ENCODE measurements at regions not wholly inside any gene's neighbourhood (a gene's known extent, or its start where the extent isn't known, plus 50 kb on each side); places are given as distances from the start of the nearest gene placed in this dataset.

GRCh38 chr12:67074072-67074471 lies 195.1 kb upstream of the CAND1 start:
- no peak for TF ChIP-seq ZNF140 (CRISPR knock-in tag; IDR thresholded peaks at IDR 0.05)
- peak; percentile 85 for TF ChIP-seq ZNF134 (CRISPR knock-in tag; conservative IDR thresholded peaks at IDR 0.05)
- peaks cover 6 to 21% of the 10 kb centered on the region in 2 experiments for H3K27me3 ChIP-seq (ENCODE audit: control insufficient read depth in 2 of 2, insufficient read depth in 2 of 2, low read length in 2 of 2)
- H3K9me1 ChIP-seq (ENCODE audit: control insufficient read depth, insufficient read depth, low read length): no peaks in the 10 kb centered on the region
- 2% methylated on average over 6 of the region's 6 CpGs for WGBS (ENCODE audit: insufficient coverage, low coverage, missing lambda C conversion rate)
- in situ Hi-C loops (cut with MboI) (no loop called here), intact Hi-C loops (cut with micrococcal nuclease) (no loop called here)
- BruUV-seq (replicated peaks): no TSS peak
- ChIA-PET CTCF (ENCODE audit: low intra/inter-chr PET ratio) (no interaction called here), POLR2A (no interaction called here)
- no peaks in the 10 kb centered on the region for H3K9me3 ChIP-seq (replicated peaks; ENCODE audit: control insufficient read depth, insufficient read depth, low read depth, low read length)
- ATAC-seq: no peak
- no peak for DNase-seq (ENCODE audit: extremely low read depth in 1 of 4, low spot score in 3 of 4)
- no peak overlapping the region for H3K4me3 ChIP-seq
- H3K27ac ChIP-seq (ENCODE audit: extremely low read depth, low read depth, low read length): no peak overlapping the region
- no peak for FAIRE-seq
- H3K4me1 ChIP-seq (replicated peaks in 1 of 2; ENCODE audit: control insufficient read depth in 2 of 2, insufficient read depth in 2 of 2, low read length in 2 of 2): peaks cover 0 to 7% of the 10 kb centered on the region in 2 experiments; a peak in 2 of 5 replicates
- H3K9ac ChIP-seq (ENCODE audit: insufficient read depth in 1 of 2, low read depth in 2 of 2, low read length in 2 of 2): no peak overlapping the region
- H2AFZ ChIP-seq (ENCODE audit: low read depth, low read length): no peak overlapping the region
- no peaks in the 10 kb centered on the region for H3K79me2 ChIP-seq (ENCODE audit: control insufficient read depth, insufficient read depth, low read length)
- H3K36me3 ChIP-seq (ENCODE audit: control insufficient read depth, insufficient read depth, low read length): no peaks in the 10 kb centered on the region
- H4K20me1 ChIP-seq (replicated peaks; ENCODE audit: control insufficient read depth, insufficient read depth, low read length): no peaks in the 10 kb centered on the region
- no peak overlapping the region for H3K4me2 ChIP-seq (ENCODE audit: insufficient read depth, low read length)

- WGBS (ENCODE audit: insufficient coverage, low coverage, missing lambda C conversion rate): 0% methylated on average over 1 of the region's 1 CpG
- TF ChIP-seq ZNF280A (IDR thresholded peaks at IDR 0.05; ENCODE audit: low read depth, partially characterized antibody) (no peak), NFE2L1 (tag; IDR thresholded peaks at IDR 0.05; ENCODE audit: borderline replicate concordance, low read depth) (no peak), STAT5B (CRISPR knock-in tag; IDR thresholded peaks at IDR 0.05) (no peak), DNMT1 (IDR thresholded peaks at IDR 0.05) (no peak), TRIM28 (IDR thresholded peaks at IDR 0.05) (no peak), GABPB2 (CRISPR knock-in tag; conservative IDR thresholded peaks at IDR 0.05) (no peak), SRSF1 (IDR thresholded peaks at IDR 0.05; ENCODE audit: low read depth, low read length) (no peak), KHSRP (IDR thresholded peaks at IDR 0.05) (no peak)
- Histone ChIP-seq H4K20me1 (replicated peaks; ENCODE audit: control insufficient read depth, insufficient read depth, low read length) (no peaks in the 10 kb centered on the region), H2AFZ (ENCODE audit: low read depth, low read length) (no peak overlapping the region), H3K27me3 (ENCODE audit: control insufficient read depth in 2 of 2, insufficient read depth in 2 of 2, low read length in 2 of 2) (no peaks in the 10 kb centered on the region), H3K9ac (ENCODE audit: insufficient read depth in 1 of 2, low read depth in 2 of 2, low read length in 2 of 2) (no peak overlapping the region), H3K36me3 (ENCODE audit: control insufficient read depth, insufficient read depth, low read length) (no peaks in the 10 kb centered on the region), H3K79me2 (ENCODE audit: control insufficient read depth, insufficient read depth, low read length) (no peaks in the 10 kb centered on the region), H3K4me1 (replicated peaks in 1 of 2; ENCODE audit: control insufficient read depth in 2 of 2, insufficient read depth in 2 of 2, low read length in 2 of 2) (no peaks in the 10 kb centered on the region), H3K4me2 (ENCODE audit: insufficient read depth, low read length) (no peak overlapping the region), H3K9me1 (ENCODE audit: control insufficient read depth, insufficient read depth, low read length) (no peaks in the 10 kb centered on the region), H3K9me3 (replicated peaks; ENCODE audit: control insufficient read depth, insufficient read depth, low read depth, low read length) (no peaks in the 10 kb centered on the region), H3K27ac (ENCODE audit: extremely low read depth, low read depth, low read length) (no peak overlapping the region), H3K4me3 (no peak overlapping the region)
- no TSS peak for BruUV-seq (replicated peaks)
- in situ Hi-C loops (cut with MboI) (no loop called here), intact Hi-C loops (cut with micrococcal nuclease) (no loop called here)
- ChIA-PET CTCF (ENCODE audit: low intra/inter-chr PET ratio) (no interaction called here), POLR2A (no interaction called here)
- FAIRE-seq (no peak), ATAC-seq (no peak), DNase-seq (ENCODE audit: extremely low read depth in 1 of 4, low spot score in 3 of 4) (no peak)
Observed at GRCh38 chr12:67077617-67078016, 191.5 kb upstream of the CAND1 start.

Measured in K562 (cell line).